ENCODE measurements at regions not wholly inside any gene's neighbourhood (a gene's known extent, or its start where the extent isn't known, plus 50 kb on each side); places are given as distances from the start of the nearest gene placed in this dataset.

GRCh38 chr6:169000022-169000421, 253.6 kb downstream of the THBS2 start:
- TF ChIP-seq CTCF (IDR thresholded peaks at IDR 0.05; ENCODE audit: insufficient read depth, low read depth, low read length) (no peak), EZH2 (IDR thresholded peaks at IDR 0.05; ENCODE audit: insufficient read depth, low read length) (no peak)
